Lung (tissue), 11 donors: ENCODE measurements at regions not wholly inside any gene's neighbourhood (a gene's known extent, or its start where the extent isn't known, plus 50 kb on each side); places are given as distances from the start of the nearest gene placed in this dataset.

Source experiments
- ATAC-seq: fragments of 200-7000 bp; cut with Tn5 transposase; one replicate; pipeline ENCODE4 v1.9.1; 2020; ENCODE audit warnings: moderate number of reproducible peaks; ENCODE audit not compliant: insufficient read depth, low FRiP score
- DNase-seq, 3 donors: peaks; one replicate each; pipeline ENCODE4 v3.0.0-alpha.2; 2013 to 2017
- H3K27ac ChIP-seq, 2 donors: one replicate each; pipeline ENCODE4 v1.5.1; 2013; ENCODE audit warnings: mild to moderate bottlenecking in 2 of 2, moderate library complexity in 2 of 2, control low read depth in 1 of 2, inconsistent platforms in 1 of 2, low read depth in 1 of 2, low read length in 1 of 2
- H3K27me3 ChIP-seq, 3 donors: one replicate each; pipeline ENCODE4 v1.5.1; 2013; ENCODE audit warnings: low read length in 2 of 3; ENCODE audit not compliant: control insufficient read depth in 3 of 3, insufficient read depth in 3 of 3
- H3K36me3 ChIP-seq, 4 donors: one replicate each; pipeline ENCODE4 v1.5.1; 2013; ENCODE audit warnings: low read length in 4 of 4, mild to moderate bottlenecking in 1 of 4, moderate library complexity in 1 of 4; ENCODE audit not compliant: control insufficient read depth in 4 of 4, insufficient read depth in 4 of 4
- H3K4me1 ChIP-seq, 5 donors: one replicate each; pipeline ENCODE4 v1.5.1; 2013; ENCODE audit warnings: low read length in 5 of 5, mild to moderate bottlenecking in 2 of 5, moderate library complexity in 1 of 5; ENCODE audit not compliant: control insufficient read depth in 5 of 5, insufficient read depth in 5 of 5
- H3K4me3 ChIP-seq: one replicate; pipeline ENCODE4 v1.5.1; 2013; ENCODE audit warnings: mild to moderate bottlenecking, control low read depth, moderate library complexity
- H3K9ac ChIP-seq, 2 donors: one replicate each; pipeline ENCODE4 v1.5.1; 2013; ENCODE audit warnings: low read length in 2 of 2, control low read depth in 1 of 2; ENCODE audit not compliant: insufficient read depth in 1 of 2
- H3K9me3 ChIP-seq, 4 donors: one replicate each; pipeline ENCODE4 v1.5.1; 2013; ENCODE audit warnings: low read length in 3 of 4, mild to moderate bottlenecking in 1 of 4, moderate library complexity in 1 of 4; ENCODE audit not compliant: control insufficient read depth in 4 of 4, insufficient read depth in 3 of 4
- whole genome bisulfite sequencing, 2 donors: extraction: QIAGEN DNeasy Blood & Tissue Kit; methylation state at CpG; one replicate each; pipeline ENCODE4 v1.1.7; 2013; 5-methylcytosine and 5-hydroxymethylcytosine counted together
- TF ChIP-seq, protein P1 (sequence below): IDR thresholded peaks from 2 replicates; pipeline ENCODE4 v1.5.1; 2012; ENCODE audit warnings: mild to moderate bottlenecking; ENCODE audit errors: control extremely low read depth, extremely low read depth
- donor health status: control.
- donor health status: control.
- donor health status: Bipolar disorder and iron deficiency.
- donor health status: healthy.
- donor health status: DM: yes; HTN: yes; CAD: no.

DNA sequence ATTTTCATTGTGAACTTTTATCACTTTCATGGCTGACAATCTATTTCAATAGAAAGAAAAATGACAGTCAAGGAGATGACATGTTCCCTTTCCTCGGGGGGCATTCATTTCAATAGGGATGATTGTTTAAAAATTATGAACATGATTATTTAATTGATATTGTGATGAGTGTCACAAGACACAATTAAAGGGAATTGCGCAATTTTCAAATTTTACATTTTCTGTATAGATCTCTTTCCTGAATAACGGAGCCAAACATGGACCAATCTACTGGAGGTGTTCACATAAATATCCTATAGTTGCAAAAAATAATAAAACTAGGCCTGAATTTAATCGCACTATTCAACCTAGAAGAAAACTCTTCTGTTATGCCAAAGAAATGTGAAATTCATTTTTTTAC, 1274.6 kb downstream of the SLITRK5 start:
- TF ChIP-seq, protein P1, sequence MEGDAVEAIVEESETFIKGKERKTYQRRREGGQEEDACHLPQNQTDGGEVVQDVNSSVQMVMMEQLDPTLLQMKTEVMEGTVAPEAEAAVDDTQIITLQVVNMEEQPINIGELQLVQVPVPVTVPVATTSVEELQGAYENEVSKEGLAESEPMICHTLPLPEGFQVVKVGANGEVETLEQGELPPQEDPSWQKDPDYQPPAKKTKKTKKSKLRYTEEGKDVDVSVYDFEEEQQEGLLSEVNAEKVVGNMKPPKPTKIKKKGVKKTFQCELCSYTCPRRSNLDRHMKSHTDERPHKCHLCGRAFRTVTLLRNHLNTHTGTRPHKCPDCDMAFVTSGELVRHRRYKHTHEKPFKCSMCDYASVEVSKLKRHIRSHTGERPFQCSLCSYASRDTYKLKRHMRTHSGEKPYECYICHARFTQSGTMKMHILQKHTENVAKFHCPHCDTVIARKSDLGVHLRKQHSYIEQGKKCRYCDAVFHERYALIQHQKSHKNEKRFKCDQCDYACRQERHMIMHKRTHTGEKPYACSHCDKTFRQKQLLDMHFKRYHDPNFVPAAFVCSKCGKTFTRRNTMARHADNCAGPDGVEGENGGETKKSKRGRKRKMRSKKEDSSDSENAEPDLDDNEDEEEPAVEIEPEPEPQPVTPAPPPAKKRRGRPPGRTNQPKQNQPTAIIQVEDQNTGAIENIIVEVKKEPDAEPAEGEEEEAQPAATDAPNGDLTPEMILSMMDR, result no peak

DNA sequence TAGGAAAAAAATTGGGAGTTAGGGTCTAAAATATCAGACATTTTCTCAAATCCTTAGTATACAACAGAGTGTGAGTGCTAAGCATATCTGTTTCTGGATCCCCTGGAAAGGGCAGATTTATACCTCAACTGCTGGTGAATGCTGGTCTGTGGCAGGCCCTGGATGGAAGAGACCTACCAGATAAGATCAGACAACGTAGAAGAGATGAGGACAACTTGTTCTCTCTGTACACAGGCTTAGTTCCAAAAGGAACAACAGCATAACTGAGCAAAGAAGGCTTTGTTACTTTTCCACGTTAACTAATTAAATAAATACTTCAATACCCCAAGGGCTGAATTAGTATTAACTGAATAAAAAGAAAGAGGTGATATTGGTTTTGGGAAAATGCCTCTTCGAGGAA, 1277.3 kb downstream of the SLITRK5 start:
- H3K9me3 ChIP-seq, result no peaks in the 10 kb centered on the region
- no peak overlapping the region for H3K9ac ChIP-seq
- H3K4me1 ChIP-seq, result no peaks in the 10 kb centered on the region
- no peaks in the 10 kb centered on the region for H3K27me3 ChIP-seq
- 72 to 82% methylated on average over 3 of the region's 3 CpGs for WGBS, 2 donors
- TF ChIP-seq, protein P1, result no peak
- ATAC-seq, result no peak
- no peak for DNase-seq
- H3K36me3 ChIP-seq, result no peaks in the 10 kb centered on the region
- H3K27ac ChIP-seq, result no peak overlapping the region
- H3K4me3 ChIP-seq, result no peak overlapping the region

More for the DNA sequence above, 1274.6 kb downstream of the SLITRK5 start:
- no peak overlapping the region for H3K9ac ChIP-seq
- H3K27ac ChIP-seq, result no peak overlapping the region
- no peaks in the 10 kb centered on the region for H3K27me3 ChIP-seq
- no peaks in the 10 kb centered on the region for H3K36me3 ChIP-seq
- WGBS, 2 donors, result 88 to 90% methylated on average over 4 of the region's 4 CpGs
- no peaks in the 10 kb centered on the region for H3K4me1 ChIP-seq
- no peaks in the 10 kb centered on the region for H3K9me3 ChIP-seq
- no peak for ATAC-seq
- H3K4me3 ChIP-seq, result no peak overlapping the region
- DNase-seq, result no peak

GRCh38 chr13:88958821-88959220, 1287.7 kb downstream of the SLITRK5 start:
- Histone ChIP-seq H3K4me1 (no peaks in the 10 kb centered on the region), H3K4me3 (no peak overlapping the region), H3K27me3 (no peaks in the 10 kb centered on the region), H3K9ac (no peak overlapping the region), H3K36me3 (no peaks in the 10 kb centered on the region), H3K9me3 (no peaks in the 10 kb centered on the region), H3K27ac (no peak overlapping the region)
- 38 to 70% methylated on average over 2 of the region's 2 CpGs for WGBS, 2 donors
- ATAC-seq, result no peak
- peak; percentile 21 to 70 (median 44) for DNase-seq
- TF ChIP-seq, protein P1, result no peak

- 68 to 90% methylated on average over 4 of the region's 4 CpGs for WGBS, 2 donors
- Histone ChIP-seq H3K36me3 (no peaks in the 10 kb centered on the region), H3K27ac (no peak overlapping the region), H3K9me3 (no peaks in the 10 kb centered on the region), H3K4me1 (peaks cover 0 to 4% (median 2%) of the 10 kb centered on the region in 5 donors), H3K4me3 (no peak overlapping the region), H3K27me3 (no peaks in the 10 kb centered on the region), H3K9ac (no peak overlapping the region)
- DNase-seq (no peak), ATAC-seq (no peak)
- TF ChIP-seq, protein P1, result no peak
These were observed 1305.3 kb downstream of the SLITRK5 start for GRCh38 chr13:88976466-88976865.
